NCI-H1436 treated with DMSO at 0.1 percent for 48 hours (cell line): ENCODE measurements at regions not wholly inside any gene's neighbourhood (a gene's known extent, or its start where the extent isn't known, plus 50 kb on each side); places are given as distances from the start of the nearest gene placed in this dataset.

Experiments
- DNase-seq: peaks from one replicate; lab custom pipeline; 2025; lab: John Stamatoyannopoulos, UW

GRCh38 chr7:17130281-17131059 is 168.0 kb upstream of the AHR start:
- no peak for DNase-seq

- no peak for DNase-seq
These were observed 167.4 kb upstream of the AHR start for GRCh38 chr7:17131060-17131345.

GRCh38 chr7:17131983-17132655 is 166.3 kb upstream of the AHR start:
- DNase-seq, result no peak

- no peak for DNase-seq
These were observed 165.7 kb upstream of the AHR start for GRCh38 chr7:17132726-17133125.

- no peak for DNase-seq
These were observed 164.5 kb upstream of the AHR start for GRCh38 chr7:17133977-17134376.

GRCh38 chr7:17134786-17135185 is 163.7 kb upstream of the AHR start:
- no peak for DNase-seq

- no peak for DNase-seq
These were observed 162.3 kb upstream of the AHR start for GRCh38 chr7:17136126-17136525.

GRCh38 chr7:17139081-17139480 is 159.4 kb upstream of the AHR start:
- DNase-seq, result no peak

GRCh38 chr7:17140406-17140805 is 158.0 kb upstream of the AHR start:
- DNase-seq, result no peak

GRCh38 chr7:17142831-17143541 is 155.5 kb upstream of the AHR start:
- DNase-seq, result no peak

GRCh38 chr7:17144322-17144721 is 154.1 kb upstream of the AHR start:
- no peak for DNase-seq

- no peak for DNase-seq
These were observed 151.8 kb upstream of the AHR start for GRCh38 chr7:17146621-17147020.

- DNase-seq, result no peak
These were observed 151.0 kb upstream of the AHR start for GRCh38 chr7:17147409-17147808.

- no peak for DNase-seq
These were observed 148.4 kb upstream of the AHR start for GRCh38 chr7:17150018-17150417.

- no peak for DNase-seq
These were observed 145.7 kb upstream of the AHR start for GRCh38 chr7:17152721-17153120.

- no peak for DNase-seq
These were observed 144.9 kb upstream of the AHR start for GRCh38 chr7:17153536-17153935.

GRCh38 chr7:17155529-17155928 is 142.9 kb upstream of the AHR start:
- DNase-seq, result no peak

- DNase-seq, result no peak
These were observed 140.2 kb upstream of the AHR start for GRCh38 chr7:17158261-17158660.

GRCh38 chr7:17159500-17160037 is 138.9 kb upstream of the AHR start:
- DNase-seq, result no peak

- no peak for DNase-seq
These were observed 131.6 kb upstream of the AHR start for GRCh38 chr7:17166824-17167379.

- DNase-seq, result no peak
These were observed 130.0 kb upstream of the AHR start for GRCh38 chr7:17168416-17168815.

- DNase-seq, result no peak
These were observed 127.0 kb upstream of the AHR start for GRCh38 chr7:17171427-17171826.
